ENCODE measurements at regions not wholly inside any gene's neighbourhood (a gene's known extent, or its start where the extent isn't known, plus 50 kb on each side); places are given as distances from the start of the nearest gene placed in this dataset.
A peak's percentile ranks its signal among the peaks of the same experiment; 100 is the strongest.

DNA sequence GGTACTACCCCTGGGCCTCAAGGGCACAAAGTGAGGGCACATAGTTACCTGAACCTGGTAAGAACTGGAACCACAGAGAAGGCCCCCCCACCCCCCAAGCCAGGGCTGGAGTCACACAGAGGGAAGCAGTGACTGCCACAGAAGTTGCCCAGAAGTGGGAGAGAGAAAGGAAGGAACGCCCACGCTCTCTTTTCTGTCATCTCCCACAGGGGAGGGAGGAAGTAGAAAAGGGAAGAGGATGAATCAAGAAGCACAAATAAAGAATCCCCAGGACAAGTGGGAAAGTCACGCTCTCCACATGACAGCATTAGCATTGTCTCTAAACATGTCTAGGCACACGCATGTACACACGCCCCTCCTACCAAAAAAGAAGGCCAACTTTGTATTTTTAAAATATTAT lies 114.7 kb upstream of the FRMD4B start:
- Histone ChIP-seq H3K36me3 (no peaks in the 10 kb centered on the region), H3K4me1 (ENCODE audit: low read depth) (peaks cover 4% of the 10 kb centered on the region), H3K27me3 (no peaks in the 10 kb centered on the region), H3K27ac (no peak overlapping the region), H3K9me3 (ENCODE audit: low read depth) (no peaks in the 10 kb centered on the region), H3K4me3 (no peak overlapping the region)
- no peak for DNase-seq (ENCODE audit: low read depth in 1 of 2, low spot score in 1 of 2)
- TF ChIP-seq, protein P1, sequence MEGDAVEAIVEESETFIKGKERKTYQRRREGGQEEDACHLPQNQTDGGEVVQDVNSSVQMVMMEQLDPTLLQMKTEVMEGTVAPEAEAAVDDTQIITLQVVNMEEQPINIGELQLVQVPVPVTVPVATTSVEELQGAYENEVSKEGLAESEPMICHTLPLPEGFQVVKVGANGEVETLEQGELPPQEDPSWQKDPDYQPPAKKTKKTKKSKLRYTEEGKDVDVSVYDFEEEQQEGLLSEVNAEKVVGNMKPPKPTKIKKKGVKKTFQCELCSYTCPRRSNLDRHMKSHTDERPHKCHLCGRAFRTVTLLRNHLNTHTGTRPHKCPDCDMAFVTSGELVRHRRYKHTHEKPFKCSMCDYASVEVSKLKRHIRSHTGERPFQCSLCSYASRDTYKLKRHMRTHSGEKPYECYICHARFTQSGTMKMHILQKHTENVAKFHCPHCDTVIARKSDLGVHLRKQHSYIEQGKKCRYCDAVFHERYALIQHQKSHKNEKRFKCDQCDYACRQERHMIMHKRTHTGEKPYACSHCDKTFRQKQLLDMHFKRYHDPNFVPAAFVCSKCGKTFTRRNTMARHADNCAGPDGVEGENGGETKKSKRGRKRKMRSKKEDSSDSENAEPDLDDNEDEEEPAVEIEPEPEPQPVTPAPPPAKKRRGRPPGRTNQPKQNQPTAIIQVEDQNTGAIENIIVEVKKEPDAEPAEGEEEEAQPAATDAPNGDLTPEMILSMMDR (IDR thresholded peaks at IDR 0.05; ENCODE audit: low read depth, low read length) = no peak

DNA sequence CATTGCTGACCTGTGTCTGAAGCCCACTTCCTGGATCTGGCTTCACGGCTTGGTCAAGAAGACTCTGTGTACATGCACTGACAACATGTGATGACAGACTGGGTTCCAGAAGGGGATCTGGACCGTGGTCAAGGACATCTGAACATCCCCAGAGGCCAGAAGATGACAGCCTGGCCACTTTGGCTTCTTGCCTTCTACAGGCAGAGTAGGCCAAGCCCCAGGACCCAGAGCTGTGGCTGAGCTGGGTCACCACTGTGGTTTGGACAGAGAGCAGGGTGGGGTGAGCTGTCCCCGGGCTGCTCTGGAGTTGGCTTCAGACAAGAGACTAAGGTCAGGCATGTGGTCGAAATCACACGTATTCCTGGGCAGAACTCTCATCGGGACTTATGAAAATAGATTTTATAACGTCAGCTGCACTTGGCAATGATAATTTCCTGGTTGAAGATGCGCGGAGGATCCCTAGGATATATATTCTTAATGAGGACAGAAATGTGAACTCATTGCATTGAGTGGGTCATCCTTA lies 114.1 kb upstream of the FRMD4B start:
- no peaks in the 10 kb centered on the region for H3K4me1 ChIP-seq (ENCODE audit: low read depth)
- no peak overlapping the region for H3K4me3 ChIP-seq
- H3K9me3 ChIP-seq (ENCODE audit: low read depth) = no peaks in the 10 kb centered on the region
- H3K27me3 ChIP-seq = no peaks in the 10 kb centered on the region
- TF ChIP-seq, protein P1 (IDR thresholded peaks at IDR 0.05; ENCODE audit: low read depth, low read length) = no peak
- no peaks in the 10 kb centered on the region for H3K36me3 ChIP-seq
- DNase-seq (ENCODE audit: low read depth in 1 of 2, low spot score in 1 of 2) = peak in 1 of 2 donors; percentile 30
- H3K27ac ChIP-seq = no peak overlapping the region

DNA sequence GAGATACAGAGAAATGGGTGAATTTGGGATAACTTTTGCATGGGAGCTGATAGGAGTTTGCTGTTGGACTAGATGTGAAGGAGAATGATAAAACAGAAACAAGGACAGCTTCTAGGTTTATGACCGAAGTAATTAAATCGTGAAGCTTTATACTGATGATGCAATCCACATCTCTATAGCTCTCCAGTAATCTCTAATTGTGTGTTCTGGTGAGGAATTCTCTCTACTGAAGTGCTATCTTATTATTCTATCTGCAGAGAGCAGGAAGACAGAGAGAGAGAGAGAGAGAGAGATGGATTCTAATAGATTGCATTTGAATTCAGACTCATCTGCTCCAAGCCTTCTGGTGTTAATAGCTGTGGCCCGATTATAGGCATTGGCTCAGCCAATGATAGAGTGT lies 113.5 kb upstream of the FRMD4B start:
- H3K36me3 ChIP-seq = no peaks in the 10 kb centered on the region
- no peaks in the 10 kb centered on the region for H3K27me3 ChIP-seq

DNA sequence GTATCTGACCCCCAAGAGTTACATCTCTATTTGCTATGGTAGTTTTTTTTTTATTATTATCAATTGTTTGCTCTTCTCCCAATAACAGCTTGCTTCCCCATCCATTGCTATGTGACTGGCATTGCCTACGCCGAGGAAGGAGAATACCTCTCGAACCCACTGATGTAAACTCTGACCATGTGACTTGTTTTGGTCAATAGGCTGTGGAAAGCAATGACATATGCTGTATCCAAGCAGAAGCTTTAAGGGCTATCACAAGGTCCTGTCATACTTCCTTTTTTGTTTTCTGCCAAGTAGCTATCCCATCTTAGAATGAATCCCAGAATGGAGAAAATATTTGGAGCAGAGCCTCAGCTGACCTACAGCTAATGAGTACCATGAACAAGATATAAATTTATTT lies 111.0 kb upstream of the FRMD4B start:
- Histone ChIP-seq H3K27ac (no peak overlapping the region), H3K36me3 (no peaks in the 10 kb centered on the region), H3K4me3 (no peak overlapping the region), H3K4me1 (ENCODE audit: low read depth) (peaks cover 6% of the 10 kb centered on the region), H3K9me3 (ENCODE audit: low read depth) (no peaks in the 10 kb centered on the region), H3K27me3 (no peaks in the 10 kb centered on the region)
- TF ChIP-seq, protein P1 (IDR thresholded peaks at IDR 0.05; ENCODE audit: low read depth, low read length) = no peak
- no peak for DNase-seq (ENCODE audit: low read depth in 1 of 2, low spot score in 1 of 2)

More for the DNA sequence above, 113.5 kb upstream of the FRMD4B start:
- Histone ChIP-seq H3K4me3 (no peak overlapping the region), H3K27ac (no peak overlapping the region), H3K9me3 (ENCODE audit: low read depth) (no peaks in the 10 kb centered on the region), H3K4me1 (ENCODE audit: low read depth) (peaks cover 2% of the 10 kb centered on the region)
- no peak for DNase-seq (ENCODE audit: low read depth in 1 of 2, low spot score in 1 of 2)
- TF ChIP-seq, protein P1 (IDR thresholded peaks at IDR 0.05; ENCODE audit: low read depth, low read length) = no peak

DNA sequence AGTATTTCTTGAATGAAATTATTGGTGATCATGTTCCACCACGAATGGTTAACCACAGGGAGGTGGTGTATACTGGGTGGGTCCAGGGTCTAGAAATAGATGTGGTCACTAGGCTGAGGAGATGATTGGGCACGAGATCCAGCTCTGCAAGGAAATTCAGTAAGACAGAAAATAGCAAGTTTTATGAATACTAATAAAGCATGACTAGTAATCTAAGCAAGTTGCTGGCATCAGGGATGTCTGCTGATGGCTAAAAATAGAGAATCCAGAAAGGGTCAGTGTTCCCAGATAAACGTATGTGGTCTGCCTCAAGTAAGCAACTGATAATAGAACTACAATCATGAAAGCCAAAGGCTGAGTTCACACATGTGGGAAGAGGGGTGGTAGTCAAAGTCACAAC lies 108.3 kb upstream of the FRMD4B start:
- H3K27me3 ChIP-seq = no peaks in the 10 kb centered on the region

More for the DNA sequence above, 108.3 kb upstream of the FRMD4B start:
- TF ChIP-seq, protein P1 (IDR thresholded peaks at IDR 0.05; ENCODE audit: low read depth, low read length) = no peak
- Histone ChIP-seq H3K36me3 (no peaks in the 10 kb centered on the region), H3K4me3 (no peak overlapping the region), H3K9me3 (ENCODE audit: low read depth) (no peaks in the 10 kb centered on the region), H3K27ac (no peak overlapping the region), H3K4me1 (ENCODE audit: low read depth) (peaks cover 10% of the 10 kb centered on the region)
- DNase-seq (ENCODE audit: low read depth in 1 of 2, low spot score in 1 of 2) = no peak

Measured in cardiac muscle cell (in vitro differentiated cells and primary cell).